ENCODE measurements at regions not wholly inside any gene's neighbourhood (a gene's known extent, or its start where the extent isn't known, plus 50 kb on each side); places are given as distances from the start of the nearest gene placed in this dataset.

- TF ChIP-seq CTCF (IDR thresholded peaks at IDR 0.05): no peak
- no peak for TF ChIP-seq POLR2A (IDR thresholded peaks at IDR 0.05)
These were observed 114.0 kb downstream of the LCA5 start for GRCh38 chr6:79423216-79423615.

Data from thyroid gland (tissue), 4 donors.